ENCODE measurements at regions not wholly inside any gene's neighbourhood (a gene's known extent, or its start where the extent isn't known, plus 50 kb on each side); places are given as distances from the start of the nearest gene placed in this dataset.

DNA sequence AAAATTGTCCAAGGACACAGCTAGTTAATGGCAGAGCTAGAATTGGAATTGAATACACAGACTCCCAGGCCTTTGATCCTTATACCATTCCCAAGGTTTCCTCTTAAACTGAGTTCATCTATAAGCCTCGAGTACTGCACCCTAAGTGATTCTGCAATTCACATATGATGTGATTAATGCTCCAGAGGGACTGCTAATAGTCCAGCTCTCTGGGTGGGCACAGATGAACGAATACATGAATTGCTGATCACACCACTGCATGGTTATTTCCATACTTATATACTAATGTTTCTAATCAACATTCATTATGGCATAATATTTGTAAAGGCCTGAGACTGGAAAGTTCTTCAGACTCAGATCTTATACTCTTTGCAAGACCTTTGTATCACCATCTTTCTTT is 101.8 kb downstream of the NUFIP1 start:
- Histone ChIP-seq H3K9ac (ENCODE audit: low read length) (no peak overlapping the region), H2AFZ (ENCODE audit: low read length) (no peak overlapping the region)

DNA sequence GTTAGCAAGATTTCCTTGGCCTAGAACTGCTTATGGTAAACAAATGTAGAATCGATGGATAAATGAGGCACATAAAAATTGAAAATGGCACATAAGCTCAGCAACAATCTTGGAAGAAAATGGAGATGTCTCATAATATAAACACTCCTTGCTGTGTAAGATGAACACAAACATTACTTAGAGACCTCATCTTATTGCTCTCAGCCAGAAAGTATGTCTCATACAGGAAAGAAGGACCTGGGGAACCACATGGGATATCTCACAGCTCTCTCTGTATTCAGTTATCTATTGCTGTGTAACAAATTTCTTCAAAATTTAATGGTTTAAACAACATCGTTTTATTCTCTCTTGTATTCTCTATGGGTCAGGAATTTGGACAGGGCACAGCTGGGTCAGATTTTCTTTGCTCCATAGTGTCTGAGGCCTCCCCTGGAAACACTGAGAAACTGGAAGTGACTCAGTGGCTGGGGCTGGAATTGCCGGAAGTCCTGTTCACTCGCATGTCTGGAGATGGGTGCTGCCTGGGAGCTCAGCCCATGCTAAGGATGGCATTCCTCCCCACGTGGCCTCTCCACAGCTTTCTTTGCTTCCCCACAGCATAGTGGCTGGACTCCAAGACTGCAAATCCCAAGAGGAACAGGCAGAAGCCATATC is 105.1 kb downstream of the NUFIP1 start:
- H3K4me2 ChIP-seq (ENCODE audit: low read depth, low read length), result no peak overlapping the region
- no peak overlapping the region for H3K4me3 ChIP-seq (ENCODE audit: low read length)
- H3K27ac ChIP-seq (ENCODE audit: low read length), result no peak overlapping the region
- no peaks in the 10 kb centered on the region for H3K9me3 ChIP-seq (replicated peaks; ENCODE audit: insufficient read depth, low read length)
- H3K79me2 ChIP-seq (ENCODE audit: low read length), result no peaks in the 10 kb centered on the region
- no peaks in the 10 kb centered on the region for H3K9me2 ChIP-seq (replicated peaks; ENCODE audit: insufficient read depth, low read length)
- no peak for DNase-seq
- no peak overlapping the region for H3K9ac ChIP-seq (ENCODE audit: low read length)
- no peaks in the 10 kb centered on the region for H4K20me1 ChIP-seq (ENCODE audit: insufficient read depth, low read length)
- TF ChIP-seq EZH2phosphoT487 (IDR thresholded peaks at IDR 0.05; ENCODE audit: low read length) (no peak), EZH2 (optimal IDR thresholded peaks at IDR 0.05; ENCODE audit: low read depth, low read length) (no peak)
- TF ChIP-seq, protein P1, sequence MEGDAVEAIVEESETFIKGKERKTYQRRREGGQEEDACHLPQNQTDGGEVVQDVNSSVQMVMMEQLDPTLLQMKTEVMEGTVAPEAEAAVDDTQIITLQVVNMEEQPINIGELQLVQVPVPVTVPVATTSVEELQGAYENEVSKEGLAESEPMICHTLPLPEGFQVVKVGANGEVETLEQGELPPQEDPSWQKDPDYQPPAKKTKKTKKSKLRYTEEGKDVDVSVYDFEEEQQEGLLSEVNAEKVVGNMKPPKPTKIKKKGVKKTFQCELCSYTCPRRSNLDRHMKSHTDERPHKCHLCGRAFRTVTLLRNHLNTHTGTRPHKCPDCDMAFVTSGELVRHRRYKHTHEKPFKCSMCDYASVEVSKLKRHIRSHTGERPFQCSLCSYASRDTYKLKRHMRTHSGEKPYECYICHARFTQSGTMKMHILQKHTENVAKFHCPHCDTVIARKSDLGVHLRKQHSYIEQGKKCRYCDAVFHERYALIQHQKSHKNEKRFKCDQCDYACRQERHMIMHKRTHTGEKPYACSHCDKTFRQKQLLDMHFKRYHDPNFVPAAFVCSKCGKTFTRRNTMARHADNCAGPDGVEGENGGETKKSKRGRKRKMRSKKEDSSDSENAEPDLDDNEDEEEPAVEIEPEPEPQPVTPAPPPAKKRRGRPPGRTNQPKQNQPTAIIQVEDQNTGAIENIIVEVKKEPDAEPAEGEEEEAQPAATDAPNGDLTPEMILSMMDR (IDR thresholded peaks at IDR 0.05; ENCODE audit: low read length), result no peak
- H2AFZ ChIP-seq (ENCODE audit: low read length), result no peak overlapping the region
- H3K36me3 ChIP-seq (replicated peaks; ENCODE audit: insufficient read depth, low read length), result no peaks in the 10 kb centered on the region
- H3K27me3 ChIP-seq (replicated peaks; ENCODE audit: insufficient read depth, low read length), result no peaks in the 10 kb centered on the region
- H3K4me1 ChIP-seq (ENCODE audit: low read length), result no peaks in the 10 kb centered on the region
- no peaks in the 10 kb centered on the region for H3F3A ChIP-seq (ENCODE audit: insufficient read depth, low read length)

More for the DNA sequence above, 101.8 kb downstream of the NUFIP1 start:
- Histone ChIP-seq H3K27ac (ENCODE audit: low read length) (no peak overlapping the region), H3K9me3 (replicated peaks; ENCODE audit: insufficient read depth, low read length) (no peaks in the 10 kb centered on the region), H3K9me2 (replicated peaks; ENCODE audit: insufficient read depth, low read length) (no peaks in the 10 kb centered on the region), H3K4me3 (ENCODE audit: low read length) (no peak overlapping the region), H3K4me1 (ENCODE audit: low read length) (no peaks in the 10 kb centered on the region), H3K27me3 (replicated peaks; ENCODE audit: insufficient read depth, low read length) (no peaks in the 10 kb centered on the region), H3K36me3 (replicated peaks; ENCODE audit: insufficient read depth, low read length) (no peaks in the 10 kb centered on the region), H4K20me1 (ENCODE audit: insufficient read depth, low read length) (no peaks in the 10 kb centered on the region), H3F3A (ENCODE audit: insufficient read depth, low read length) (no peaks in the 10 kb centered on the region), H3K4me2 (ENCODE audit: low read depth, low read length) (no peak overlapping the region), H3K79me2 (ENCODE audit: low read length) (no peaks in the 10 kb centered on the region)
- TF ChIP-seq, protein P1 (IDR thresholded peaks at IDR 0.05; ENCODE audit: low read length), result no peak
- TF ChIP-seq EZH2 (optimal IDR thresholded peaks at IDR 0.05; ENCODE audit: low read depth, low read length), result no peak
- no peak for TF ChIP-seq EZH2phosphoT487 (IDR thresholded peaks at IDR 0.05; ENCODE audit: low read length)
- DNase-seq, result no peak

DNA sequence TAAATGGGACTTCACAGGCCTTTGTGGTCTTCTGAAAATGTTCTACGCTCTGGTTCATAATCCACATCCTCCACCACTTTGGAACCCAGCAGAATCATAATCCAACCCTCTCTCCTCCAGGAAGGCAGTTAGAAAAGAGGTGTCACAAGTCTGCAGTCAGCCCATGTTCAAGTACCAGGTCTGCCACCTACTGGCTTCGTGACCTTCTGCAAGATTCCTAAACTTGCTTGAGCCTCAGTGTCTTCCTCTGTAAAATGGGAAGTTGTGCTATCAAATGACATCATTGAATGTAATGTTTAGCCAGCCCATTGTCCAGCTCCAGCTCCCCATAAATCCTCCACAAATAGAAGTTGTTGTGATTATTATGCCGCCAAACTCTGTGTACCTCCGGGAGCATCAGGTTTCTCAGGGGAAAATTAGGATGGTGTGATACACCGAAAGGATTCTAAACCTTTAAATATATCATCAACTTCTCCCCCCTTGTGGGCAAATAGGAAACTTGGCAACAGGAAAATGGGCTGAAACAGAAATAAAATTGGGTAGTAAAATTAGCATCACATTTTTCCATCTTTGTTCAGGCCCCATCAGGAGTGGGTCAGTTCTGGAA is 109.7 kb downstream of the NUFIP1 start:
- Histone ChIP-seq H3K9me2 (replicated peaks; ENCODE audit: insufficient read depth, low read length) (no peaks in the 10 kb centered on the region), H3K9me3 (replicated peaks; ENCODE audit: insufficient read depth, low read length) (no peaks in the 10 kb centered on the region), H3K4me2 (ENCODE audit: low read depth, low read length) (no peak overlapping the region), H3K9ac (ENCODE audit: low read length) (no peak overlapping the region), H2AFZ (ENCODE audit: low read length) (no peak overlapping the region), H3K4me1 (ENCODE audit: low read length) (no peaks in the 10 kb centered on the region), H3K4me3 (ENCODE audit: low read length) (no peak overlapping the region), H4K20me1 (ENCODE audit: insufficient read depth, low read length) (no peaks in the 10 kb centered on the region), H3F3A (ENCODE audit: insufficient read depth, low read length) (no peaks in the 10 kb centered on the region), H3K79me2 (ENCODE audit: low read length) (no peaks in the 10 kb centered on the region), H3K27me3 (replicated peaks; ENCODE audit: insufficient read depth, low read length) (no peaks in the 10 kb centered on the region), H3K36me3 (replicated peaks; ENCODE audit: insufficient read depth, low read length) (no peaks in the 10 kb centered on the region), H3K27ac (ENCODE audit: low read length) (no peak overlapping the region)
- DNase-seq, result no peak
- TF ChIP-seq, protein P1 (IDR thresholded peaks at IDR 0.05; ENCODE audit: low read length), result peak; percentile 30
- TF ChIP-seq EZH2phosphoT487 (IDR thresholded peaks at IDR 0.05; ENCODE audit: low read length), result no peak
